Ecto neural progenitor cell (in vitro differentiated cells): ENCODE measurements at regions not wholly inside any gene's neighbourhood (a gene's known extent, or its start where the extent isn't known, plus 50 kb on each side); places are given as distances from the start of the nearest gene placed in this dataset.
A peak's percentile ranks its signal among the peaks of the same experiment; 100 is the strongest.
"Not testable (repeated sequence)": the region's sequence is repeated elsewhere in the genome, so short reads cannot be mapped to it uniquely, and the experiment has no call there.

Source experiments
- DNase-seq: peaks from one replicate; pipeline ENCODE4 v3.0.0-alpha.2; 2018; ENCODE audit warnings: low spot score

DNA sequence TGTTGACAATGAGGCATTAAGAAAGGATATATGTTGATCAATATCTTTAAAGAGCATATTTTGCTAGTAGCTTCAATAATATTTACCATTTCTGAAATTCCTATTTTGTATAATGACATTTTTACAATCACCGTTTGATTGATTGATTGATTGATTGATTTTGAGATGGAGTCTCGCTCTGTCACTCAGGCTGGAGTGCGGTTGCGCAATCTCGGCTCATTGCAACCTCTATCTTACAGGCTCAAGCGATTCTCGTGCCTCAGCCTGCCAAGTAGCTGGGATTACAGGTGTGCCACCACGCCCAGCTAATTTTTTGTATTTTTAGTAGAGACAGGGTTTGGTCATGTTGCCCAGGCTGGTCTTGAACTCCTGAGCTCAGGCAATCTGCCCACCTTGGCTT is 150.9 kb upstream of the TEX13D start:
- DNase-seq: not testable (repeated sequence)

DNA sequence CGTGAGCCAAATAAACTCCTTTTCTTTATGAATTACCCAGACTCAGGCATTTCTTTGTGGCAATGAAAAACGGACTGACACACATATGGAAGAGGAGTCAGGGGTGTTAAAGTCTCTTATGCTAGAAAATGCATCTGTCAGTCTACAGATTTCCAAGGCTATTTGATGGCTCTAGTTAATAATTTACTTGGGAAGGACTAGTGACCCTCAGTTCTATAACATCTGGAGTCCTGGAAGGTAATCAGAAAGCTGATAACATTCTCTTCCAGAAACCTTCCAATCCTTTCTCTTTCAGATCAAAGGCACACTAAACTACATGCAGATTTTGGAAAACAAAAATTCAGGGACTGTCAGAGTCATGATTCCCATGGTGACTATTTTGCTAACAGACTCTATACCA is 142.0 kb upstream of the TEX13D start:
- DNase-seq: no peak

DNA sequence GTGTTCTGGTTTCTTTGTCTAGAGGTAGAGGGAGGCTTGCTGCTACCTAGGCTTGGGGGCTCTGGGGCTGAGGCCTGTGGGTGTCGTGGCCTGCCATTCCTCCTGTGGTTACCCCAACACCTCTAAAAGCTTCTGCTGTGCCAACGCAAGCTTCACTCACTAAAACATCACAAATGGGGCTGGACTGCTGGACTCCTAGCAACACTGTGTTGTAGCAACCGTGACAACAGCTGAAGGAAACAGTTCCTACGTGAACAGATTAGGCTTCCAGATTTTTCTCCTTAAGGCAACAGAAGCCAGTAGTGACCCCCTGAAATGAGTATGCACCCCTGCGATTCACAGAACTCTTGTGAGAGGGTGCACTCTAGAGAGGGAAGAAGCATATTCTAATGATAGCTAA is 138.3 kb upstream of the TEX13D start:
- DNase-seq: no peak

DNA sequence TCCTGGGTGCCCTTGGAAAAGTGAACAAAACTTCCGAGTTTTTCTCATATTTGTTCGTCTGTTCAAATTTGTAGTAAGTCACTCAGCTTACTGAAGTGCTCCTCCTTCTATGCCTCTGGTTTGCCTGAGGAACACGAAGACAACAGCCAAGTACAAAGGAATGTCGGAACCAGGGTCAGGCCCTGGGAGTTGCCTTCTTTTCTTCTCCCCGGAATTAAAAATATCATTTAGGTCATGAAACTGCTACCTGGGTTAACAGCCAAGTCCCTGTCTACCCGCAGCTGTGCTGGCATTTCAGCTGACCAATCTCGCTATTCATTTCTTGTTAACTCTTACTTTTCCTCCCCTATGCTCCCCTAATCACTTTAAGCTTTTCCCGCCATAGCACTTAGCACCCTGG is 137.6 kb upstream of the TEX13D start:
- no peak for DNase-seq

DNA sequence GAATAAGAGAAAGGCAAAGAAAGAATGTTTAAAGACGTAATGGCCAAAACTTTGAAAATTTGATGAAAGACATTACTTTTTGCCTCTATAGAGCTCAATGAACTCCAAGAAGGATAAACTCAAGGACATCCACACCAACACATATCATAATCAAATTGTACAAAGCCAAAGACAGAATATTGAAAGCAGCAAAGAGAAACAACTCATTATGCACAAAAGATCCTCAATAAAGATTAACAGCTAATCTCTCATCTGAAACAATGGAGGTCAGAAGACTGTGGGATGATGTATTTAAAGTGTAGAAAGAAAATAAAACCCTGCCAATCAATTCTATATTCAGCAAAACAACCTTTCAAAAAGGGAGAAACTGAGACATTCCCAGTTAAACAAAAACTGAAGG is 129.1 kb upstream of the TEX13D start:
- no peak for DNase-seq

DNA sequence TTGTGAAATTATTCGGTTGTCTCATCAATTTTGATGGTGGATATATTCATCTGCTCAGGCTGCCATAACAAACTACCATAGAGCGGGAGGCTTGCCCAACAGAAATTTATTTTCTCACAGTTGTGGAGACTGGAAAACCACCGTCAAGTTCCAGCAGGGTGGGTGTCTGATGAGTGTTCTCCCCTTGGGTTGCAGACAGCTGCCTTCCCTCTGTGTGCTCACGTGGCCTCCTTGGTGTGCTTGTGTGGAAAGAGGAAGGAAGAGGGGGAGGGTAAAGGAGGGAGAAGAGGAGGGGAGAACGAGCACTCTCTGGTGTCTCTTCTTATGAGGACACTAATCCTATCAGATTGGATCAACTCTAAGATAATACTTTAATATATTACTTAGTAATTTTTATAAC is 123.8 kb upstream of the TEX13D start:
- no peak for DNase-seq

DNA sequence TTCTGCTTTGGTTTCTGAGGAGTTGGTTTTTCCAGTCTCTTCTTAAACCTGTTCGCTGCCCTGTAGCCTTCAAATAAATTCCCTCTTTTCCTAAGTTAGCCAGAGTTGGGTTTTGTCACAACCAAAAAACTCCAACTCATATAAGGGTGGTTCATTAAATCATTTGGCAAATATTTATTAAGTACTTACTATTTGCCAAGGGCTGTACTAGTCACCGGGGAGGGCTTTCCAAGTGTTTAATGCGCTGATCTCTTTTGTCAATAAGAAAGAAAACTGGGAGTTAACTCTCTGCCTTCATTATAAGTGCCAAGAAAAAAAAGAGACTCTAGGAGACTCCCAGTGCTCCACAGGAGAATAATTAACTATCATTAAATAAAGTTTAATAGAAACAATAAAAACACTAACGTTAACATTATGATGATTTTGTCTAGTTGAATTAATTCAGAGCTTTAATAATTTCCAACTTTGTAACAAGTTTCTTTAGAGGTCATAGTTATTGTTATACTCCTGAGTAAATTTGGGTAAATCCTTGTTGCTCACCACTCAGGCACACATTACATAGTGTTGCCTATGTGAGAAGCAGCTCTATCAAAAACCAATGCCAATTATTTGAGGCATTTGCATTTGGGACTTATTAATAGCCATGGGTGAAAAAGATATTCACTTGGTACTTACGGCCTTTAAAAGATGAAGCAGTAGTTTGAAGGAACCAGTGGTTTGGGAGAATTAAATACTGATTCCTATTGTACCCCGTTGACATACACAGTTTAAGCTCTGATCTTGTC is 122.5 kb upstream of the TEX13D start:
- no peak for DNase-seq

DNA sequence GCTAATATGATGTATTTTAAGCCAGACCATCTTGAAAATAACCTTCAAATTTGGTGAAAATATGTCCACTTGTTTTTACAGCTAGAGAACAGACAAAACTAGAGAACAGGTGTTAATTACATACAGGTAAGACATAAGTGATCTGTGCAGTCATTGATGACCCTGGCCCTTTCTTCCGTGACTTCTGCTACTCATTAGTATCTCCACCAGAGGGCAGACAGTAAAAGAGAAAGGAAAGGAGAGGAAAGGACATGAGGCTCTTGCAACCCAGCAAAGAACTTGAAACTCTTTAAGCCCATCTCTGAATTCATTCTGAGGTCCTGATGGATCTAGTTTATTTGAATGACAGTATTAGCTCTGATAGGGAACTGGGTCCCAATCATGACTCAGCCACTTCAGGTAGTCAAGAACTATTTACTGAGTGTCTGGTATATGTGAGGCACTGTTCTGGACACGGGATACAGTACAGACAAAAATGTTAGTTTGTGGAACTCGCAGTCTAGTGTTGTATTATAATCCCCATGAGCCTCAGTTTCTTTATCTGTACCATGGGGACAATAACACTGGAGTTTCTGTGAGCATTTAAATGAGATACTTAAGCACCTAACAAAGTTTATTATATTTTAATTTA is 121.0 kb upstream of the TEX13D start:
- DNase-seq: no peak

DNA sequence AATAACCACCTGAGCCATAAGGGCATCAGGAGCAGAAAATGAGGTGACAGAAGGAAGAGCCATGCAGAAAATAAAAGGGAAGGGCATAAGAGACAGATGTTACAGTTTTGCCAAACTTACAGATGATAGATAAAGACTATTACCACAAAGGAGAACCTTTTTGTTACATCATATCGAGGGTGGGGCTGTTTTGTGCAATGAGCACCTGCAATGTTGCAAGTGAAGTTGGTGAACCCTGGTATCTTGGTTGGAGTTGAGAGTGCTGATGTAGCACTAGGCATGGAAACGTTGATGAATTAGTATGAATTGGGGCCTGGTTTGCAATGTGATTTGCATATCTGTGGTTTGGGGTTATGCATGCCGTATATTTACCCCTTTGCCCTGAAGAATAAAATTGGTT is 119.8 kb upstream of the TEX13D start:
- DNase-seq: no peak

DNA sequence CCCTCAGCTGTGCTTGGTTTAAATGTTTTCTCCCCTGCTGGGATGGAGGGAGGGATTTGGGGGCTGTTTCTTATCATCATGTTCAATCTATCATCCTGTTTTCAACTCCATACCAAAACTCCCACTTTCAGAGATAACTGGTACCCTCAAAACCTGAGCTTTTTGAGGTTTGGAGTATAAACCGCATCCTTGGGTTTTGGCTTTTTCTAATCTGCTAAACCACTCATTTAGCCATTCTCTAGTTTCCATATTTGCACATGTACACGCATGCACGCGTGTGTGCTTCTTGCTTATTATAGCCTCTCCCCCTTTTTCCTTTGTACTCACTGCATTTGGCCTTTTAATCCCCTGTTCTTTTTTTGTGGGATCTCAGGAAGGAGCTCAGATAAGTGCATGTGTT is 116.7 kb upstream of the TEX13D start:
- DNase-seq: no peak

DNA sequence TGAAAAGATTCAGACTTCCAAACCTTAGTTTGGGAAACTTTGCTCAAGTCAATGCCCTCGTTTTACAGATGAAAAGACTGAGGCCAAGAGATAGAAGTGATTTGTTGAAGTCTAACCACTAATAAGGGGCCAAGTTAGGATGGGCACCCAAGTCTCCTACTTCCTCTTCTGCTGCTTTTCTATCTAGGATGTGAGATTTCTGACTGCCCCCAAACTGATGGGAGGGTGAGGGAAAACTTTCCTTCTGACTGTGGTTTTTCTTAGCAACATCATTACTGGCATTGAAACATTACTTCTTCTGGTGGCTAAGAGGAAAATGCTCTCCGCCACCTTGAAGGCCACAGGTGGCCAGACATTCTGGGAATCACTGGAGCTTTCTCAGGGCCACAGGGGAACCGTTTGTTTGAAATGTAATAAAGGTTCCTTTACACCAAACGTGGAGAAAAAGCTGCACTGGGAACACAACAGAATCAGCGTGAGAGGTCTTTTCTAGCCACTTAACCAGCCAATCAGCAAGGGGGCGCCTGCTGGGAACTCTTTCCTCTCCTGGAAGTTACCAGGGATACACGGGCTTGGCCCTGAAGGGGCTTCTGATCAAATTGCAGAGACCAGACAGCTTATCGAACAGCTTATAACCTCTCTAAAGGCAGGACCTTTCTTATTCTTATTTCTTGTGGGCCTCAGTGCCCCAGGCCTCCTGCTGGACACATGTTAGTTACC is 115.9 kb upstream of the TEX13D start:
- peak; percentile 54 for DNase-seq

DNA sequence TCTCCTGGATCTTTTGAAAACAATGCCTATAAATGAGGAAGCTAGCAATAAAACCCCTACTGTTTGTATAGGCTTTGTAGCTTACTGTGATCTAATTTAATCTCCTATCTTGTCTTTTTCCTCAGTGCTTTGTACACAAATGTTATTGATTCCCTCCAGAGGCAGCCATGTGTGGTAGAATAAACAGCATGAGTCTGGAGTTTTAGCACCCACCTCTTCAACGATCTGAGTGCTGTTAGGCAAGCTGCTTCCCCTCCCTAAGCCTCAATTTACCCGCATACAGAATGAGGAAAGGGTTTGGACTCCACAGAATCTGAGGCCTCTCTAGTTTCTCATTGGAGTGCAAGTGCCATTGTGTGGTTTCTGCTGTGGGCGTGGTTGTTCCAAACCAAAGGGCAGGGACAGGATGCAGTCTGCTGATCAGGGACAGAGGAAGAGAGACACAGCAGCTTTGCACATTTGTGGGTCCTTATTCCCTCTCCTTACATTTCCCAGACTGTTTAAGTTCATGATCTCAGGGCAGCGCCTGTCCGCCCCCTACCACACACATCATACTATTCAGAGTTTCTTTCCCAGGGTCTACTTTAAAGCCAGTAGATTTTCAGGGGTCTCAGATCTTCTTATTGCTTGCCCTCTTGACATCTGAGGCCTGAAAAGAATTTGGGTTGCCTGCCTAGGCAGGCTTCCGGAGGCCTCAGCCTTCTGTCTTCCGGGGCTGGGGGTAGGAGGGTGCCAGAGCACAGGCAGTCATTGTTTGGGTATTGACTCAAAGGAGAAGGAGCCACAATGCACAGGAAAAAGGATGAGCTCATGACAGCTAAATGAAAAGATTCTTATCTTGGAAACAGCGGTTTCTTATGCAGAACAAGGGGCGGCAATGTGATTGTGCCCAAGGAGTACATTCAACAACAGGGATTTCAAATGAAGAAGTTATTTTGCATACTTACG is 114.9 kb upstream of the TEX13D start:
- DNase-seq: peak; percentile 56

DNA sequence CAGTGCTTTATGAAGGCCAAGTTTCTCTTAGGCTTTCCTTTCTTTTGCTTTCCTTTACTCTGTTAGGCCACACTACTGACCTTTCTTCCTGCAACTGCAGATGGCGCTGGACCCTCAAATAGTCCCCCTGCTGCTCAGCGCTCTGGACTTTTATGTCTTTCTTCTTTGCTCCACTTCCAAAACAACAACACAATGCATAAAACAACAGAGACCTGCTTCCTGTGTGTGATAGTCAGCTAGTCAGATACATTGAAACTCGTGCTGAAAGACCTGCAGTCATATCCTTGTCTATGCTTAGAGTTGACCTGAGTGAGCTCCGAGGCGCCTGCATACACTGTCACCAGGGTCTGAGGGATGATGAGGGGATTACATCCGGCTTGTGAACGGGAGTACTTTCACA is 108.9 kb upstream of the TEX13D start:
- no peak for DNase-seq

DNA sequence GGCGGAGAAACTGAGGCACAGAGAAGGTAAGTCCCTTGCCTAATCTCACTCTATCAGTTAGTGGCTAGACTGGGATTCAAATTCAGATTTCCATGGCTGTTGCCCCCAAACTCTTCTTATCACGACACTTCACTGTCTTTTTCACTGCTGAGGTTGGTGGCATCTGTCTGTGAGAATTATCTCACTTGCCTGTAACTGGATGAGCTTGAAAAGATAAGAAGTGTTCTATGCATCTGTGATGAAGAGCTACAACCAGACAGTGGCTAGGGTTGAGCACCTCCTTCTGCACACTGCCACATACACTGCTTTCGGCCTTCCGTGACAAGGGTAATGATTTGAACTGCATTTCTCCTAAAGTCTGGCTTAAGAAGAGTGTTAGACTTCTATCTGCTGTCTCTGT is 107.9 kb upstream of the TEX13D start:
- DNase-seq: no peak

DNA sequence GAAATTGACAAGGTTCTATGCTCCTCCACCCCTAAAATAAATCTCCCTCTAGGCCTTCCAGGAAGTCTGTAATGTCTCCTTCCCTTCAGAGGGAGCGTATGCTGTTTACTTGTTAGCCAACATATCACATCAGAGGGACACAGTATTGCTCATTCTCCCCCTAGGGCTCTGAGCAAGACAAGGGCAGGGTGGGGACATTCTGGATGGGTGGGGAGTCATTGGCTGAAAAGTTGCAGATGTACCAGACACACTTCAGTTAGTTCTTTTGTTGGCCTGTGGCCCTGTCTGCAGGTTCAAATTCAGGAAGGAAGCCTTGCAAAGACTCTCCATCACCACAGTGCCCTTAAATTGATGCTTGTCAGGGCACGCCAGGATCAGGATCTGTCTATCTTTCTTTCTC is 106.3 kb upstream of the TEX13D start:
- no peak for DNase-seq

DNA sequence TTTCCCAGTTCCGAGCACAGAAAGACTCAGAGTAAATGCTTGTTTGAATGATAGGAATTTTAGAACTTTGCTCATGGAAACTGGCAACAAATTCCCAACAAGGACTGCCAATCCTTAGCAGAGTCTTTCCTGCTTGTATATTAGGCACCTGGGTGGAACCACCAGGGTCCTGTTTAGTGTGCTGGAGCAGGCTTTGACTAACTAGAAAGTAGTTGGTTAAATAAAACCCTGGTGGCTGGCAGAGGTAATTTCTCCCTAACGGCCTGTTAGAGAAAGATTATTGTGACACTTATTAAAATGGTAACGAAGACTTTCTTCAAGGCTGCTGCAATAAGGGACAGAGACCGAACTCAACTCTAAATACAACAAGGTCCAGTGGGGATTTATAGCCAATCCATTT is 103.6 kb upstream of the TEX13D start:
- no peak for DNase-seq

DNA sequence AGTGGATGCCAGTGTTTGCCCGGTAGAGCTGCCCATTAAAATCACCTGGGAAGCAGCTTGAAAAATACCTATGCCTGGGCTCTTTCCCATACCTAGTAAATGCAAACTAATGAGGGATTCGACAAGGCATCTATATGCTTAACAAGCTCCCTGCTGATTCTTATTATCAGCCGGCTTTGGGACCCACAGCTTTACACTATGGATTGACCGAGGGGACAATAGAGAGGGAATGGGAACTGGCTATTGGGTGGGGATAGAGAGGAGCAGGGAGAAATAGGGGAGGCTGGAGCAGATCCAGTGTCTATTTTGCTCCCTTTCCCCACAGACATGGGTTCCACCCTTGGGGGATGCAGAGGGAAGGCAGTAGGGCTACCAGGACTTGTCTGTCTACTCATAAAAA is 103.1 kb upstream of the TEX13D start:
- DNase-seq: no peak

DNA sequence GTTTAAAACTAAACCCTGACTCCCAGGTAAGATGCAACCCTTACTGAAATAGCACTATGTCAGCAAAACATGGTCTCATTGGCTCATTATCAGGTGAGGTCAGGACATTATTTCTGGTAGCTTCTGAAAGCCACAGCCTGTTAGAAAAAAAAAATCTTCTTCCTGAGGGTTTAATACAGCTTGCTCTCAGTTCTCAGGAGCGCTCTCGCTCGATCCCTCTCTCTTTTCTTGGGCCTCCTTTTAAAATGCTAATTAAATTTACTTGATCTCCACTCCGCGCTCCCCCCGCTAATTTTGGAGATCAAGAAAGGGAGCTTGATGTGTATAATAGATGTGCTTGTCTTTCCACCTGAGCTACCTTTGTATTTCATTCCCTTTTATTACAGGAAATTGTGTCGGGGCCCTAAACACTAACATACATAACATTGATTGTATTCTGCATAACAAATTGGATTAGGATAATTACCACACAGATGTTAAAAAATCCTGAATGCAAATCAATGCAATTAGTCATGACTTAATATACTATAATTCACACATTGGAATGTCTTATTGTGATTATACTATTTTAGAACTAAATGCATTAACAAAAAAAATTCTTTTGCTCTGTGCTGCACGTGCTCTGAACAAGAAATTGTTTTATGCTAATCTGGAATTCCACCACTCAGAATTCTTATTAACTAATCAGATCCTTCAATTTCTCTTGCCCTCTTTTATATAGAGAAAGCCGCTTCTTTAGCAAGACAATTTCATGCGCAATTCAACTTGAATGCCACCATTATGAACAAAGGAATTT is 101.6 kb upstream of the TEX13D start:
- no peak for DNase-seq

DNA sequence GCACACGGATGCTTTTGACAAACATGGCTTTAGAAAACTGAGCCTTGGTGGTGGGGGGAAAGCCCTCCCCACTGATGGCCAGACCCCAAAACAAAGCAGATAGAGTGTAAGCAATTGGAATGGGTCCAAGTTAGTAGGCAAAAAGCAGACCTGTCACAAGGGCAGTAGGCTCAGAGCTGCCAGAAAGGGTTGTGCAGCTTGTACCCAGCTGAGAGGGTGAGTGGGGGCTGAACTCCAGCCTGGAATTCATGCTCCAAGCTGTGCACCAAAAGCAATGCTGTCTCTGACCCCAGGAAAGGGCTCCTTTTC is 101.1 kb upstream of the TEX13D start:
- DNase-seq: no peak

DNA sequence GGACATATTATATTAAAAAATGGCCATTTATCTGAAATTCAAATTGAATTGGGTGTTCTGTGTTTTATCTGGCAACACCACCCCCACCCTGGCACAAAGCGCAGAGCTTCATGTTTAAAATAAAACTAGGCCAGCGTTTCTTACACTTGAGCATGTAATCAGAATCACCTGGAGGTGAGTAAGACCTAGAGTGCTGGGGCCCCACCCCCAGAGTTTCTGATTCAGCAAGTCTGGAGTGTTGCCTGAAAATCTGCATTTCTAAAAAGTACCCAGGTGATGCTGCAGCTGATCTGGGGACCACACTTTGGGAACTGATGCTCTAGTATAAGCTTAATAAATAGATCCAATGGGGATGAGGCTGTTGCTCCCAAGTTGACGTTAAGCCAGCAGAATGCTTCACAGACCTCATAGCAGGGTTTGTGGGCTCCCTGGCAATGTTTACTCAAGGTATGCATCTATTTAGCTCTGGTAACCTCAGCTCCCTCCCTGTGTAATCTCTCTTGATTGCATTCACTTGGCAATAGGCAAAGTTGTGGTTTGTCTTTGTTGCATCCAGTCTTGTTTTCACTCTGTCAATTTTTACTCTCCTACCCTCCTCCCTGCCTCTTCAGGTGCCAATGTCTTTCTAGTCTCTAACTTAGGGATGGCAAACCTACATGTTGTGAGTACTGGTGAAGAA is 99.8 kb upstream of the TEX13D start:
- DNase-seq: no peak

DNA sequence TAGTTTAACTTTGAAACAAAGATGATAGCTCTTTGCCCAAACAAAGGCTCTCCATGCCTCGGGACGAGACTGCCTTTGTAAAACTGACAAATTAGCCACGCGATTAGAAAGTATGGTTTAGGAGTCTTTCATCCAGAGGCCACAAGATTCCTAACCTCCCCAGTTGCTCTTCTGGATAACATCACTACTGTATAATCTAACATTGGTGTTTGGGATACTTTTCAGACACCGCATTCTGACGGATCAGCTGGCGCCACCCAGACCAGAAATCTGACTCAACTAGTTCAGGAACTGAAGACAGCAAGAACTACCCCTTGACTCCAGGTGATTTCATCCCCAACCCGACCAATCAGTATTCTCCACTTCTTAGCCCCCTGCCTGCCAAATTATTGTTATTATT is 98.1 kb upstream of the TEX13D start:
- no peak for DNase-seq
